Fibroblast of lung (primary cell): ENCODE measurements at regions not wholly inside any gene's neighbourhood (a gene's known extent, or its start where the extent isn't known, plus 50 kb on each side); places are given as distances from the start of the nearest gene placed in this dataset.

Source experiments
- EZH2 ChIP-seq: IDR thresholded peaks from 2 replicates; pipeline ENCODE4 v1.5.1; 2012; ENCODE audit warnings: low read length, control low read depth, mild to moderate bottlenecking; ENCODE audit errors: missing control alignments
- TF ChIP-seq, protein P1 (sequence below), 2 donors: IDR thresholded peaks in 1 of 2; conservative IDR thresholded peaks in 1 of 2; 1 replicate in 1 of 2; 2 replicates in 1 of 2; pipeline ENCODE4 v1.5.1; 2011 to 2012; ENCODE audit warnings: low read length in 2 of 2, control low read depth in 1 of 2, inconsistent platforms in 1 of 2, low read depth in 1 of 2, mild to moderate bottlenecking in 1 of 2

DNA sequence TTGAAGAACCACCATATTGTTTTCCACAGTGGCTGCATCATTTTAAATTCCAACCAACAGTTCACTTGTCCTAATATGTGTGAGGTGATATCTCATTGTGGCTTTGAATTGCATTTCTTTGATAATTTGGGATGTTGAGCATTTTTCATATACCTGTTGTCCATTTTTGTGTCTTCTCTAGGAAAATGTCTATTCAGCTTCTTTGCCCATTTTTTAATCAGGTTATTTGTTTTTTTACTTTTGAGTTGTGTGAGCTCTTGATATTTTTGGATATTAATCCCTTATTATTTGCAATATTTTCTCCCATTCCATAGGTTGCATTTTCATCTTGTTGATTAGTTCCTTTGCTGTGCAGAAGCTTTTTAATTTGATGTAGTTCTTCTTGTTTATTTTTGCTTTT, 95.1 kb upstream of the CCDC71L start:
- TF ChIP-seq, protein P1, sequence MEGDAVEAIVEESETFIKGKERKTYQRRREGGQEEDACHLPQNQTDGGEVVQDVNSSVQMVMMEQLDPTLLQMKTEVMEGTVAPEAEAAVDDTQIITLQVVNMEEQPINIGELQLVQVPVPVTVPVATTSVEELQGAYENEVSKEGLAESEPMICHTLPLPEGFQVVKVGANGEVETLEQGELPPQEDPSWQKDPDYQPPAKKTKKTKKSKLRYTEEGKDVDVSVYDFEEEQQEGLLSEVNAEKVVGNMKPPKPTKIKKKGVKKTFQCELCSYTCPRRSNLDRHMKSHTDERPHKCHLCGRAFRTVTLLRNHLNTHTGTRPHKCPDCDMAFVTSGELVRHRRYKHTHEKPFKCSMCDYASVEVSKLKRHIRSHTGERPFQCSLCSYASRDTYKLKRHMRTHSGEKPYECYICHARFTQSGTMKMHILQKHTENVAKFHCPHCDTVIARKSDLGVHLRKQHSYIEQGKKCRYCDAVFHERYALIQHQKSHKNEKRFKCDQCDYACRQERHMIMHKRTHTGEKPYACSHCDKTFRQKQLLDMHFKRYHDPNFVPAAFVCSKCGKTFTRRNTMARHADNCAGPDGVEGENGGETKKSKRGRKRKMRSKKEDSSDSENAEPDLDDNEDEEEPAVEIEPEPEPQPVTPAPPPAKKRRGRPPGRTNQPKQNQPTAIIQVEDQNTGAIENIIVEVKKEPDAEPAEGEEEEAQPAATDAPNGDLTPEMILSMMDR (conservative IDR thresholded peaks at IDR 0.05 in 1 of 2, IDR thresholded peaks at IDR 0.05 in 1 of 2; ENCODE audit: low read depth in 1 of 2, low read length in 2 of 2) = no peak
- no peak for TF ChIP-seq EZH2
